Calu3 (cell line): ENCODE measurements at regions not wholly inside any gene's neighbourhood (a gene's known extent, or its start where the extent isn't known, plus 50 kb on each side); places are given as distances from the start of the nearest gene placed in this dataset.

ENCODE experiments used
- BruUV-seq: library from RNA; stranded (reverse); fragments of 400-500 nt; replicated peaks from 2 replicates; lab custom pipeline; 2021; lab: Mats Ljungman, UMichigan
- CTCF ChIA-PET: fragments of 300-600 bp; sonication (Branson Sonifier 250); formaldehyde crosslinking; loops from one replicate; lab custom pipeline; 2022; ENCODE audit warnings: antibody characterized with exemption; lab: Charles Lee
- DNase-seq: peaks from one replicate; pipeline ENCODE4 v3.0.0; 2022
- H3K27ac Mint-ChIP-seq: one replicate; pipeline ENCODE4 v1.8.0; 2022; ENCODE audit warnings: mixed read lengths; ENCODE audit not compliant: unreplicated experiment
- H3K27me3 Mint-ChIP-seq: one replicate; pipeline ENCODE4 v1.8.0; 2022; ENCODE audit warnings: mixed read lengths; ENCODE audit not compliant: unreplicated experiment
- H3K36me3 Mint-ChIP-seq: one replicate; pipeline ENCODE4 v1.8.0; 2022; ENCODE audit warnings: mild to moderate bottlenecking, moderate library complexity, mixed read lengths; ENCODE audit not compliant: insufficient read depth, unreplicated experiment
- H3K4me1 Mint-ChIP-seq: one replicate; pipeline ENCODE4 v1.8.0; 2022; ENCODE audit warnings: mild to moderate bottlenecking, low read depth, mixed read lengths; ENCODE audit not compliant: unreplicated experiment
- H3K4me3 Mint-ChIP-seq: one replicate; pipeline ENCODE4 v1.8.0; 2022; ENCODE audit warnings: mild to moderate bottlenecking, low read depth, moderate library complexity, mixed read lengths; ENCODE audit not compliant: unreplicated experiment
- H3K9me3 Mint-ChIP-seq: one replicate; pipeline ENCODE4 v1.8.0; 2022; ENCODE audit warnings: low read depth, mixed read lengths; ENCODE audit not compliant: unreplicated experiment
- CTCF ChIP-seq: fragments of 200-600 bp; IDR thresholded peaks from one replicate; pipeline ENCODE4 v1.8.0; 2022; ENCODE audit warnings: antibody characterized with exemption; ENCODE audit not compliant: unreplicated experiment
- intact Hi-C: fragments of 100-400 bp; cut with micrococcal nuclease; formaldehyde crosslinking; loops from one replicate; pipeline ENCODE4 v1.10.0; 2022; ENCODE audit not compliant: unreplicated experiment

- DNase-seq, result no peak
- CTCF ChIA-PET, result no interaction called here
- no peak overlapping the region for H3K27ac Mint-ChIP-seq
- no peaks in the 10 kb centered on the region for H3K27me3 Mint-ChIP-seq
- no TSS peak for BruUV-seq
- no peaks in the 10 kb centered on the region for H3K9me3 Mint-ChIP-seq
- no peaks in the 10 kb centered on the region for H3K36me3 Mint-ChIP-seq
- H3K4me1 Mint-ChIP-seq, result no peaks in the 10 kb centered on the region
- TF ChIP-seq CTCF, result no peak
- intact Hi-C loops, result no loop called here
- H3K4me3 Mint-ChIP-seq, result no peak overlapping the region
These were observed 91.5 kb upstream of the ACP3 start for GRCh38 chr3:132225664-132226063.

GRCh38 chr3:132228923-132229322, 88.3 kb upstream of the ACP3 start:
- peaks cover 11% of the 10 kb centered on the region for H3K4me1 Mint-ChIP-seq

GRCh38 chr3:132229641-132230040, 87.6 kb upstream of the ACP3 start:
- DNase-seq, result no peak
- Mint-ChIP-seq H3K4me1 (peaks cover 11% of the 10 kb centered on the region), H3K36me3 (peaks cover 7% of the 10 kb centered on the region), H3K27me3 (no peaks in the 10 kb centered on the region), H3K27ac (no peak overlapping the region), H3K9me3 (no peaks in the 10 kb centered on the region), H3K4me3 (no peak overlapping the region)
- TF ChIP-seq CTCF, result no peak
- CTCF ChIA-PET, result interaction anchor here (0.6 to 1.4 kb wide), 3 partner anchors 10 to 188 kb away, joined by 3 to 5 read pairs (median 3); no protein-coding TSS in a partner anchor
- intact Hi-C loops, result no loop called here
- BruUV-seq, result no TSS peak

More at GRCh38 chr3:132228923-132229322, 88.3 kb upstream of the ACP3 start:
- CTCF ChIA-PET, result interaction anchor here (1.4 kb wide), 1 partner anchor 17 kb away, joined by 5 read pairs; no protein-coding TSS in a partner anchor
- Mint-ChIP-seq H3K27ac (no peak overlapping the region), H3K4me3 (no peak overlapping the region), H3K36me3 (peaks cover 7% of the 10 kb centered on the region), H3K27me3 (no peaks in the 10 kb centered on the region), H3K9me3 (no peaks in the 10 kb centered on the region)
- no peak for TF ChIP-seq CTCF
- no TSS peak for BruUV-seq
- no peak for DNase-seq
- intact Hi-C loops, result no loop called here

- BruUV-seq, result no TSS peak
- no peak overlapping the region for H3K27ac Mint-ChIP-seq
These were observed 86.8 kb upstream of the ACP3 start for GRCh38 chr3:132230156-132231000.

More at GRCh38 chr3:132230156-132231000, 86.8 kb upstream of the ACP3 start:
- TF ChIP-seq CTCF, result no peak
- Mint-ChIP-seq H3K36me3 (peaks cover 7% of the 10 kb centered on the region), H3K4me3 (no peak overlapping the region), H3K4me1 (peaks cover 11% of the 10 kb centered on the region), H3K27me3 (no peaks in the 10 kb centered on the region), H3K9me3 (no peaks in the 10 kb centered on the region)
- intact Hi-C loops, result no loop called here
- DNase-seq, result no peak
- CTCF ChIA-PET, result interaction anchor here (0.6 to 2.2 kb wide), 3 partner anchors 9 to 187 kb away, joined by 3 to 6 read pairs (median 3); no protein-coding TSS in a partner anchor
